ENCODE measurements at regions not wholly inside any gene's neighbourhood (a gene's known extent, or its start where the extent isn't known, plus 50 kb on each side); places are given as distances from the start of the nearest gene placed in this dataset.

DNA sequence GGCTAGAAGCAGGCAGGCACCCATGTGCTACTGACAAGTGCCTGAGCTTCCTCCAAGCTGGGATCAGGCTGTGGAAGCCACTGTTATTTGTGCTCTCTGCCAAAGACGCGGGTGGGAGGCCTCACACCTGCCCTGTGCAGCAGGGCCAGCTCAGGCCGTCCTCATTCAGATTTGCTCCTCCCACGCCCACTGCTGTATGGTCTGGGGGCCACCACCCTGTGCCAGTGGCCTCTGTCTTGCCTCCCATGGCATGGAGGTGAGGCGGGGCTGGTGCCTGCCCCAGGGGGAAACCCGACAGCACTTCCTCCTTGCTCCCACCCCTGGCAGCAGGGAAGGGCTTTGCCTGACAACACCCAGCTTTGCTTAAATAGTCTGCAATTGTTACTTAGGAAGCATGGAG is 356.5 kb upstream of the CDH8 start:
- TF ChIP-seq, protein P1, sequence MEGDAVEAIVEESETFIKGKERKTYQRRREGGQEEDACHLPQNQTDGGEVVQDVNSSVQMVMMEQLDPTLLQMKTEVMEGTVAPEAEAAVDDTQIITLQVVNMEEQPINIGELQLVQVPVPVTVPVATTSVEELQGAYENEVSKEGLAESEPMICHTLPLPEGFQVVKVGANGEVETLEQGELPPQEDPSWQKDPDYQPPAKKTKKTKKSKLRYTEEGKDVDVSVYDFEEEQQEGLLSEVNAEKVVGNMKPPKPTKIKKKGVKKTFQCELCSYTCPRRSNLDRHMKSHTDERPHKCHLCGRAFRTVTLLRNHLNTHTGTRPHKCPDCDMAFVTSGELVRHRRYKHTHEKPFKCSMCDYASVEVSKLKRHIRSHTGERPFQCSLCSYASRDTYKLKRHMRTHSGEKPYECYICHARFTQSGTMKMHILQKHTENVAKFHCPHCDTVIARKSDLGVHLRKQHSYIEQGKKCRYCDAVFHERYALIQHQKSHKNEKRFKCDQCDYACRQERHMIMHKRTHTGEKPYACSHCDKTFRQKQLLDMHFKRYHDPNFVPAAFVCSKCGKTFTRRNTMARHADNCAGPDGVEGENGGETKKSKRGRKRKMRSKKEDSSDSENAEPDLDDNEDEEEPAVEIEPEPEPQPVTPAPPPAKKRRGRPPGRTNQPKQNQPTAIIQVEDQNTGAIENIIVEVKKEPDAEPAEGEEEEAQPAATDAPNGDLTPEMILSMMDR (IDR thresholded peaks at IDR 0.05; ENCODE audit: insufficient read depth, low read length), result no peak
- TF ChIP-seq GABPA (IDR thresholded peaks at IDR 0.05; ENCODE audit: low read depth), result no peak

All from HL-60 (cell line).